OCI-LY7 (cell line): ENCODE measurements at regions not wholly inside any gene's neighbourhood (a gene's known extent, or its start where the extent isn't known, plus 50 kb on each side); places are given as distances from the start of the nearest gene placed in this dataset.

Experiments
- EZH2phosphoT487 ChIP-seq: fragments of 200-600 bp; sonication (generic); IDR thresholded peaks from 2 replicates; pipeline ENCODE4 v1.6.1; 2018; ENCODE audit warnings: low read depth, borderline replicate concordance, mild to moderate bottlenecking, mixed run types, antibody characterized with exemption, low read length, moderate library complexity, mixed read lengths
- TF ChIP-seq, protein P1 (sequence below): fragments of 200-600 bp; sonication (generic); conservative IDR thresholded peaks from 2 replicates; pipeline ENCODE4 v1.5.1; 2014; ENCODE audit warnings: mild to moderate bottlenecking, antibody characterized with exemption, low read length, moderate library complexity, mixed read lengths

DNA sequence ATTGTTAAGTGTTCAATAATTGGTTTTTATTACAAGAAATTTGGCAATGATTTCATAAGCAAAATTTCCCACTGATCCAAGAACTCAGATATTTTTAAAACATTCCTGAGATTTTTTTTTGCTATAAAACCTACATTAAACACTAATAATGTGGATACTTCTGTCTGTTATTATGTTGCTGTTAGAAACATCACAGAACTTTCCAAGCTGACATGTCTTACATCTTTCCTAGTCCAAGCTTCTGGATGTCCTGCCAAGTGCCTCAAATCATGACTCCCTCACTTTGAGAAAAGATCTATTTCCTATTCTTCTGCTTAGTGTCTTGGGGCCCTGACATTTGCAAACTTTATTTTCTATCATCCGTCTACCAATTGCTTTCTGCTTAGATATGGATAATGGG, 110.8 kb downstream of the RFPL4B start:
- TF ChIP-seq, protein P1, sequence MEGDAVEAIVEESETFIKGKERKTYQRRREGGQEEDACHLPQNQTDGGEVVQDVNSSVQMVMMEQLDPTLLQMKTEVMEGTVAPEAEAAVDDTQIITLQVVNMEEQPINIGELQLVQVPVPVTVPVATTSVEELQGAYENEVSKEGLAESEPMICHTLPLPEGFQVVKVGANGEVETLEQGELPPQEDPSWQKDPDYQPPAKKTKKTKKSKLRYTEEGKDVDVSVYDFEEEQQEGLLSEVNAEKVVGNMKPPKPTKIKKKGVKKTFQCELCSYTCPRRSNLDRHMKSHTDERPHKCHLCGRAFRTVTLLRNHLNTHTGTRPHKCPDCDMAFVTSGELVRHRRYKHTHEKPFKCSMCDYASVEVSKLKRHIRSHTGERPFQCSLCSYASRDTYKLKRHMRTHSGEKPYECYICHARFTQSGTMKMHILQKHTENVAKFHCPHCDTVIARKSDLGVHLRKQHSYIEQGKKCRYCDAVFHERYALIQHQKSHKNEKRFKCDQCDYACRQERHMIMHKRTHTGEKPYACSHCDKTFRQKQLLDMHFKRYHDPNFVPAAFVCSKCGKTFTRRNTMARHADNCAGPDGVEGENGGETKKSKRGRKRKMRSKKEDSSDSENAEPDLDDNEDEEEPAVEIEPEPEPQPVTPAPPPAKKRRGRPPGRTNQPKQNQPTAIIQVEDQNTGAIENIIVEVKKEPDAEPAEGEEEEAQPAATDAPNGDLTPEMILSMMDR, result no peak
- TF ChIP-seq EZH2phosphoT487, result no peak
